Vagina (tissue), 2 donors: ENCODE measurements at regions not wholly inside any gene's neighbourhood (a gene's known extent, or its start where the extent isn't known, plus 50 kb on each side); places are given as distances from the start of the nearest gene placed in this dataset.

Experiments used
- DNase-seq, 2 donors: peaks; one replicate each; pipeline ENCODE4 v3.0.0-alpha.2; 2017; ENCODE audit errors: extremely low spot score in 2 of 2
- H3K27ac ChIP-seq: fragments of 200-600 bp; sonication (generic); one replicate; pipeline ENCODE4 v1.5.1; 2019
- H3K27me3 ChIP-seq: fragments of 200-600 bp; sonication (generic); one replicate; pipeline ENCODE4 v1.5.1; 2019
- H3K36me3 ChIP-seq, 2 donors: fragments of 200-600 bp; sonication (generic); one replicate each; pipeline ENCODE4 v1.5.1; 2017 to 2019
- H3K4me1 ChIP-seq: fragments of 200-600 bp; sonication (generic); one replicate; pipeline ENCODE4 v1.5.1; 2019
- H3K4me3 ChIP-seq, 2 donors: fragments of 200-600 bp; sonication (generic); 1 replicate in 1 of 2; 2 replicates in 1 of 2; pipeline ENCODE4 v1.5.1; 2016 to 2019
- H3K9me3 ChIP-seq: fragments of 200-600 bp; sonication (generic); one replicate; pipeline ENCODE4 v1.5.1; 2019
- CTCF ChIP-seq, 3 experiments: fragments of 450-650 bp in 2 of 3; fragments of 200-600 bp in 1 of 3; sonication (generic) in 1 of 3; IDR thresholded peaks; one replicate each; pipeline ENCODE4 v1.5.1; 2017 to 2019; ENCODE audit warnings: antibody characterized with exemption in 3 of 3, mild to moderate bottlenecking in 2 of 3, moderate library complexity in 2 of 3
- POLR2A ChIP-seq, 2 donors: fragments of 450-650 bp; IDR thresholded peaks; one replicate each; pipeline ENCODE4 v1.6.1; 2017; ENCODE audit warnings: antibody characterized with exemption in 2 of 2, mild to moderate bottlenecking in 2 of 2, moderate library complexity in 2 of 2
- POLR2AphosphoS5 ChIP-seq, 2 donors: sonication (generic); formaldehyde crosslinking; IDR thresholded peaks; one replicate each; pipeline ENCODE4 v1.9.0; 2017; ENCODE audit warnings: antibody characterized with exemption in 2 of 2, mild to moderate bottlenecking in 2 of 2, low read depth in 1 of 2; ENCODE audit not compliant: insufficient read depth in 1 of 2
- intact Hi-C: fragments of 100-400 bp; cut with DNase I; formaldehyde crosslinking; loops from one replicate; pipeline ENCODE4 v1.15.1; 2023

DNA sequence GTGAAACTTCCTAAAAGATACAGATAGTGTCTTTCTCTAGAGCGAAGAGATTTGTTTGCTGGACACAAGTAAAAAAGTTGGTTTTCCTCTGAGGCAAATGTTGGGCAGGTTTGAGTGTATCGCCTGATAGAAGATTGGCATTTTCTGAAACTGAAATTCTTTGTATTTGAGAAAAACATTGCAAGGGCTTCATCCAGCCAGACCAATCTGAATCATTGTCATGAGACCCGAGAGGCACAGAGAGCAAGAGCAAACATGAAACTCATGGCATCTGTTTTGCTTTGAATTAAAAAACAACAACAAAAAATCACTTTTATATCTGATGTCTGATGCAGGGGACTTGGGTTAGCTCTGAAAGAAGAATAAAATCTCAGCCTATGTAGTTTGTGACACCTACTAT, 379.3 kb upstream of the NCAM2 start:
- Histone ChIP-seq H3K36me3 (no peaks in the 10 kb centered on the region), H3K4me3 (no peak overlapping the region), H3K4me1 (no peaks in the 10 kb centered on the region), H3K27me3 (no peaks in the 10 kb centered on the region), H3K9me3 (no peaks in the 10 kb centered on the region), H3K27ac (no peak overlapping the region)
- DNase-seq: no peak
- no peak for TF ChIP-seq POLR2AphosphoS5 (IDR thresholded peaks at IDR 0.05; ENCODE audit: insufficient read depth in 1 of 2, low read depth in 1 of 2)
- TF ChIP-seq CTCF (IDR thresholded peaks at IDR 0.05): no peak
- TF ChIP-seq POLR2A (IDR thresholded peaks at IDR 0.05): no peak
- intact Hi-C loops: no loop called here

GRCh38 chr21:20627594-20627993, 370.6 kb upstream of the NCAM2 start:
- Histone ChIP-seq H3K9me3 (no peaks in the 10 kb centered on the region), H3K27me3 (no peaks in the 10 kb centered on the region), H3K4me1 (no peaks in the 10 kb centered on the region), H3K36me3 (no peaks in the 10 kb centered on the region), H3K4me3 (no peak overlapping the region), H3K27ac (no peak overlapping the region)
- intact Hi-C loops: no loop called here
- TF ChIP-seq POLR2AphosphoS5 (IDR thresholded peaks at IDR 0.05; ENCODE audit: insufficient read depth in 1 of 2, low read depth in 1 of 2): no peak
- no peak for TF ChIP-seq POLR2A (IDR thresholded peaks at IDR 0.05)
- no peak for TF ChIP-seq CTCF (IDR thresholded peaks at IDR 0.05)
- no peak for DNase-seq

GRCh38 chr21:20631633-20632032, 366.6 kb upstream of the NCAM2 start:
- Histone ChIP-seq H3K4me3 (no peak overlapping the region), H3K27me3 (no peaks in the 10 kb centered on the region), H3K36me3 (no peaks in the 10 kb centered on the region), H3K4me1 (no peaks in the 10 kb centered on the region), H3K27ac (no peak overlapping the region), H3K9me3 (no peaks in the 10 kb centered on the region)
- intact Hi-C loops: no loop called here
- no peak for TF ChIP-seq POLR2AphosphoS5 (IDR thresholded peaks at IDR 0.05; ENCODE audit: insufficient read depth in 1 of 2, low read depth in 1 of 2)
- no peak for TF ChIP-seq POLR2A (IDR thresholded peaks at IDR 0.05)
- no peak for TF ChIP-seq CTCF (IDR thresholded peaks at IDR 0.05)
- no peak for DNase-seq

- intact Hi-C loops: no loop called here
- no peak for TF ChIP-seq CTCF (IDR thresholded peaks at IDR 0.05)
- TF ChIP-seq POLR2AphosphoS5 (IDR thresholded peaks at IDR 0.05; ENCODE audit: insufficient read depth in 1 of 2, low read depth in 1 of 2): no peak
- no peak for TF ChIP-seq POLR2A (IDR thresholded peaks at IDR 0.05)
- Histone ChIP-seq H3K36me3 (no peaks in the 10 kb centered on the region), H3K4me1 (no peaks in the 10 kb centered on the region), H3K27me3 (no peaks in the 10 kb centered on the region), H3K4me3 (no peak overlapping the region), H3K9me3 (no peaks in the 10 kb centered on the region), H3K27ac (no peak overlapping the region)
- DNase-seq: no peak
These were observed 359.2 kb upstream of the NCAM2 start for GRCh38 chr21:20639026-20639425.

DNA sequence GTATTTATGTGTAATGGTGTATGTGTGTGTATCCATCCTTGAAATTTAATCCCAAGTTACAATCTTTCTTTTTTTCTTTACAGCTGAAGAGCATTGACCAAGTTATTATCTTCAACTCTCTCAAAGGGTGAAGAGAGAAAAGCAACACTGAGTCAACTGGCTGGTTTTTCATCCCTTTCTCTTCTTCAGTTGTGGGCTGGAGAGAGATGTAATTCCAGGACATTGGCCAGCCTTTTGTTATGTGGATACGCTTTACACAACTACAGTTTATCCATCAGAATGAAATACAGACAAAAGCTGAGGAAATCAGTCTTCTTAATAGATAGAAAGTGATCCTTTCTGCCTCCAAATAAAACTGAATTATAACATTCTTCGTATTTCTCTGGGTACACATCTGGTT, 357.0 kb upstream of the NCAM2 start:
- H3K36me3 ChIP-seq: no peaks in the 10 kb centered on the region
- no peak overlapping the region for H3K27ac ChIP-seq
- no peaks in the 10 kb centered on the region for H3K9me3 ChIP-seq
- no peak for DNase-seq
- no peaks in the 10 kb centered on the region for H3K4me1 ChIP-seq
- no peak for TF ChIP-seq CTCF (IDR thresholded peaks at IDR 0.05)
- no peak for TF ChIP-seq POLR2AphosphoS5 (IDR thresholded peaks at IDR 0.05; ENCODE audit: insufficient read depth in 1 of 2, low read depth in 1 of 2)
- TF ChIP-seq POLR2A (IDR thresholded peaks at IDR 0.05): no peak
- intact Hi-C loops: no loop called here
- no peaks in the 10 kb centered on the region for H3K27me3 ChIP-seq
- no peak overlapping the region for H3K4me3 ChIP-seq
